C4-2B (cell line): ENCODE measurements at regions not wholly inside any gene's neighbourhood (a gene's known extent, or its start where the extent isn't known, plus 50 kb on each side); places are given as distances from the start of the nearest gene placed in this dataset.
"Not testable (repeated sequence)": the region's sequence is repeated elsewhere in the genome, so short reads cannot be mapped to it uniquely, and the experiment has no call there.

Source experiments
- H3K27ac ChIP-seq: fragments of 450-650 bp; 2 replicates; pipeline ENCODE4 v1.5.1; 2017
- ZFX ChIP-seq: fragments of 450-650 bp; IDR thresholded peaks from 2 replicates; pipeline ENCODE4 v1.6.1; 2017
- TF ChIP-seq, protein P1 (sequence below): fragments of 450-650 bp; conservative IDR thresholded peaks from 2 replicates; pipeline ENCODE4 v1.5.1; 2017; ENCODE audit warnings: mild to moderate bottlenecking

DNA sequence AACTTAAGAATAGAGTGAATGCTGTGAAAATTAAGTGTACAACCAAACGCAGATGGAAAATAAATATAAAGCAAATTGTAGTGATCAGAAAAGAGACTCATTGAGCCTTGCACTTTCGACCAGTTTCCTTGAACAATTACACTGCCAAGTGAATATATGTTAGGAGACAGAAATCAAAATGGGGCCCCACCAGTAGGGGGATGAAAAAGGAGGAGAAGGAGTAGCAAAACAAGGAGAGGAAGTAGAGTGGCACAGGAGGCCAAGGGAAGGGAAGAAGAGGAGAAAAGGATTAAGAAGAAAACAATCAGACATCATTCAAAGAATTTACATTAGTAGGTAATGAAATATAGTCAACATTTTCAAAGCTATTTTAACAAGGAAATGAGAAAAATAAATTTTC, 1770.6 kb downstream of the PLA2G4A start:
- TF ChIP-seq, protein P1, sequence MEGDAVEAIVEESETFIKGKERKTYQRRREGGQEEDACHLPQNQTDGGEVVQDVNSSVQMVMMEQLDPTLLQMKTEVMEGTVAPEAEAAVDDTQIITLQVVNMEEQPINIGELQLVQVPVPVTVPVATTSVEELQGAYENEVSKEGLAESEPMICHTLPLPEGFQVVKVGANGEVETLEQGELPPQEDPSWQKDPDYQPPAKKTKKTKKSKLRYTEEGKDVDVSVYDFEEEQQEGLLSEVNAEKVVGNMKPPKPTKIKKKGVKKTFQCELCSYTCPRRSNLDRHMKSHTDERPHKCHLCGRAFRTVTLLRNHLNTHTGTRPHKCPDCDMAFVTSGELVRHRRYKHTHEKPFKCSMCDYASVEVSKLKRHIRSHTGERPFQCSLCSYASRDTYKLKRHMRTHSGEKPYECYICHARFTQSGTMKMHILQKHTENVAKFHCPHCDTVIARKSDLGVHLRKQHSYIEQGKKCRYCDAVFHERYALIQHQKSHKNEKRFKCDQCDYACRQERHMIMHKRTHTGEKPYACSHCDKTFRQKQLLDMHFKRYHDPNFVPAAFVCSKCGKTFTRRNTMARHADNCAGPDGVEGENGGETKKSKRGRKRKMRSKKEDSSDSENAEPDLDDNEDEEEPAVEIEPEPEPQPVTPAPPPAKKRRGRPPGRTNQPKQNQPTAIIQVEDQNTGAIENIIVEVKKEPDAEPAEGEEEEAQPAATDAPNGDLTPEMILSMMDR, result peak; percentile 20; the same call in 1 of the 2 replicates
- TF ChIP-seq ZFX, result no peak

DNA sequence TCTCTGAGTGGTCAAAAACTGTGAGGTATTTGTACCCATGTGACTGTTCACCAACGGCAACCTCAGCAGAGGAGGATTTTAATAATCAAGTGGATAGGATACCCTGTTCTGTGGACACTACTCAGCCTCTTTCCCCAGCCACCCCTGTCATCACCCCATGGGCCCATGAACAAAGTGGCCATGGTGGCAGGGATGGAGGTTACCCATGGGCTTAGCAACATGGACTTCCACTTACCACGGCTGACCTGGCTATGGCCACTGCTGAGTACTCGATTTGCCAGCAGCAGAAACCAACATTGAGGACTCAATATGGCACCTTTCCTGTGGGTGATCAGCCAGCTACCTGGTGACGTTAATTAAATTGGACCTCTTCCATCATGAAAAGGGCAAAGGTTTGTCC, 1782.7 kb downstream of the PLA2G4A start:
- H3K27ac ChIP-seq, result no peak overlapping the region
- TF ChIP-seq, protein P1, result no peak
- no peak for TF ChIP-seq ZFX

More for the DNA sequence above, 1770.6 kb downstream of the PLA2G4A start:
- H3K27ac ChIP-seq, result no peak overlapping the region

DNA sequence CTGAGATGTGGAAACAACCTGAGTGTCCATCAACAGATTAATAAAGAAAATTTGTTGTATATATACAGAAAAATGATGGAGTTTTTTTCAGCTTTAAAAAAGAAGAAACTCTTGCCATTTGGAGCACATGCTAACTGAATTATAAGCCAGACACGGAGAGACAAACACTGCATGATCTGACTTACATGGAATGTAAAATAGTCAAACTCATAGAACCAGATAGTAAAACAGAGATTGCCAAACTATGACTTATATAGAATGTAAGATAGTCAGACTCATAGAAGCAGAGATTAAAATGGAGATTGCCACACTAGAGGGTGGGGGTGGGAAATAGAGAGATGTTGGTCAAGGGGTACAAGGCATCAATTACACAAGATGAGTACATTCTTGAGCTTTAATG, 1786.6 kb downstream of the PLA2G4A start:
- TF ChIP-seq, protein P1, result no peak
- no peak for TF ChIP-seq ZFX
- H3K27ac ChIP-seq, result no peak overlapping the region

DNA sequence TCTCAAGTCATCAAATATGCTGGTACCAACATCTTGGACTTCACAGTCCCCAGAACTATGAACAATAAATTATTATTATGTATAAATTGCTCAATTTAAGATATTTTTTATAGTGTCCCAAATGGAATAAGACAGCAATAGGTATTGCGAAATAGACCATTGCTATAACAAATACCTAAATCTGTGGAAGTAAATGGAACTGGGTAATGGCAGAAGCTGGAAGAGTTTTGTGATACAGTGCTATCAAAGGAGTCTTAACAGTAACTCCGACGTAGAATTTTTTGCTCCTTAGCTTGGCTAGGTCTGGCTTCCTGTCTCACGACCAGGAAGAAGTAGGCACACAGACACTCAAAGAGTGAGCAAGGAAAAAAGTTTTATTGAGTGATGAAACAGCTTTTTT, 1791.5 kb downstream of the PLA2G4A start:
- no peak for TF ChIP-seq ZFX
- TF ChIP-seq, protein P1, result no peak
- H3K27ac ChIP-seq, result no peak overlapping the region

DNA sequence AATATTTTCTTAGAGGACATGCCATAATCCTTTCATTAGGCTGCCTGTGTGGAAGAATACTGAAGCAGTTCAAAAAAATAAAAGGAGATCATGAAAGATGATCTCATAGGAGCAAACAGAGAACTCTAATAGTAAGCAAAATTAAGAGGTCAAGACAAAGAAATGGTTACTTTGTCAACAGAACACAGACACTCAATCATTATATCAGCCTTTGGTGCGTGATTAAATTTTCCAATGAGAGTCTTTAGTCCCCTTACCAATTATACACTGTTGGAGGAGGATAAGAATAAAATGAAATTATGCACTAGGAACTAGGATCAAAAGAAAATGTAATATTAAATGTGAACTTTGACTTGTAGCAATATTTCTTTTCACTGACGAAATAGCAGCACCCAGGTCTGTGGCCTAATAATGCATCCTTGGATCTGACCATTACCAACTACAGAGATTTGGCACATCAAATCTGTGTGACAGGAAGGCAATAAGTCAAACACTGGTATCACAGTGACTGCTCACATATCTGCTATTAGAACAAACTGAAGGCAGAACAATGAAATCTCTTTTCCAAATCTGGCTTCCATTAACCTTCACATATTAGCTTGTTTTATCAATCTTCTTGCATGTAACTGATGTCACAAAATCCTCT, 1812.9 kb downstream of the PLA2G4A start:
- TF ChIP-seq ZFX, result no peak
- TF ChIP-seq, protein P1, result no peak

DNA sequence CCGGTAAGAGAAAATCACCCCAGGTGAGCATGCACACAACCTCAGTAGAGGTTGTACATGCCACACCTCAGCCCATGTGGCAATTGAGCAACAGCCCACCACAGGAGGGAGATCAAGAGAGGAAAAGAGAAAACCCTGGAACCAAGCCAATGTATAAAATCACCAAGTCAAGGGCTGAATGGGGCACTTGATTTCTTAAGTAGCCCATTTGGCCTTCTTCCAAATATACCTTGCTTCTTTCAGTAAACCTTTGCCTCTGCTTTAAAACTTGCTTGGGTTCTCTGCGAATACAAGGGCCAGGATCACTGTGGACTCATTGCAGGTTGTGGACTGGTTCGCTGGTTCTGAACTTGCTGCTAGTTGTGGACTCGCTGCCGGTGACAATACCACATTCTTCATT, 1814.0 kb downstream of the PLA2G4A start:
- TF ChIP-seq ZFX, result no peak
- TF ChIP-seq, protein P1, result no peak
- no peak overlapping the region for H3K27ac ChIP-seq

More for the DNA sequence above, 1812.9 kb downstream of the PLA2G4A start:
- no peak overlapping the region for H3K27ac ChIP-seq

DNA sequence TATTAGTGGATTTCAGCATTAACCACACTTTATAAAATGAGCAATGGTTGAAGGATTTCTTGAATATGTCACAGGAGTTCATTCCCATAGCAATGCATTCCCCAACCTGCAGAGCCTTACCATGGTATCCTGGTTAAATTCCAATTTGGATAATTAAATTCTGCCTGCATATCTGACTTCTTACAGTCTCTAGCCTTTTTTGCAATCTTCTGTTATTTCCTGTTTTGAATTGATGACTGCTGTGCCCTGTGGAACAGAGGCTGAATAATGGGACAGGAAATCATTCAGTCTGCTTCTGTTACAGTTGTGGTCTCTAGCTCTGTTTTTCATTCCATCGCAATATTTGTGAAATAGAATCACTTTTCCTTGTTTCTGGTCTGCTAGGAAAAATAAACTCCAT, 1823.9 kb downstream of the PLA2G4A start:
- no peak overlapping the region for H3K27ac ChIP-seq
- TF ChIP-seq, protein P1, result no peak
- no peak for TF ChIP-seq ZFX

DNA sequence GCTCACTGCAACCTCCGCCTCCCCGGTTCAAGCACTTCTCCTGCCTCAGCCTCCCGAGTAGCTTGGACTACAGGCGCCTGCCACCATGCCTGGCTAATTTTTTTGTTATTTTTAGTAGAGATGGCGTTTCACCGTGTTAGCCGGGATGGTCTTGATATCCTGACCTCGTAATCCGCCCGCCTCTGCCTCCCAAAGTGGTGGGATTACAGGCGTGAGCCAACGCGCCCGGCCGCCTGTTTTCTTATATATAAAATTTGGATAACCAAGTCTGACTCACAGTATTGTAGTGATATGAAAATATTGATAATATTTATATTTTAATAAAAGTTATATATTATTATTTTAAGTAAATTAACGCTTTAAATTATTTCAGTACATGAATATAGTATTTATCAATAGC, 1821.7 kb downstream of the BRINP3 start:
- H3K27ac ChIP-seq, result not testable (repeated sequence)
